ENCODE measurements at regions not wholly inside any gene's neighbourhood (a gene's known extent, or its start where the extent isn't known, plus 50 kb on each side); places are given as distances from the start of the nearest gene placed in this dataset.
A peak's percentile ranks its signal among the peaks of the same experiment; 100 is the strongest.

DNA sequence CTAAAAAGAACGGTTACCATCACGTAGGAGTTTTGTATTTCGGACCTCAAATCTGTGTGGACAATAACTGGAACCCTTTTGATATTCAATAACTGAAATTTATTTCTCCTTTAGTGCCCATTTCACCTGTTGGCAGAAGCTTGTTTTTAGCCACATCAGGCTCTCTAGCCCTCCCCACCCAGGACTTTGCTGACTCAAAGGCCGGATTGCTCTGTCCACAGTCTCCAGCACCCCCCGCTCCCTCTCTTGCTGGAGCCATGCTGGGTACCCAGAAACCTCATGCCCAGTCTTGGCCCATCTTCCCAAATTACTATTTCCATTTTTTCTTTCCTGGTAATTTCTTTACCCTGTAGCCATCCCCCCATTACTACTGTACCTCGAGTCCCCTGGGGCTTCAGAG, 55.8 kb upstream of the DUSP22 start:
- Mint-ChIP-seq H3K4me1 (peaks cover 15 to 16% (median 15%) of the 10 kb centered on the region in 3 donors), H3K4me3 (peak overlapping the region in 2 of 4 donors; percentile 39 to 65), H3K9me3 (no peaks in the 10 kb centered on the region), H3K27me3 (no peaks in the 10 kb centered on the region), H3K36me3 (no peaks in the 10 kb centered on the region), H3K27ac (peak overlapping the region in 2 of 3 donors; percentile 46 to 70)

DNA sequence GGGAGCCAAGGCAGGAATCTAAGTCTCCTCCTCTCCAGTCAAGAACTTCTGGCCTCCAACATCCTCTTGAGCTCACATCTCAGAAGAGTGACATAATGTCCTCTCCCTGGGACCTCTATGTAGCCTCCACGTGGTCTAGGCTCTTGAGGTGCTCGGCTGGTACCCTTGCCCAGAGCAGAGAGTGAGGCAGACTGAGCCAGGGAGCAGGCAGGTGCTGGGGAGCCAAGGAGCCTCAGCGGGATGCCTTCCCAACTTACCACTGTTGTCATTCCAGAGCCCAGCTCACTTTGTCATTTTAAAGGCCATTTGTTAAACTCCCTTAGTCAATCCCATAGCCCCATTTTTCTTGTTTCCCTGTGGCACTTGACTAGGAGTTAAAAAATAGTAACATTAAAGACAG, 52.1 kb upstream of the DUSP22 start:
- Mint-ChIP-seq H3K27ac (no peak overlapping the region), H3K36me3 (no peaks in the 10 kb centered on the region), H3K9me3 (peaks cover 0 to 2% (median 0%) of the 10 kb centered on the region in 3 donors), H3K4me3 (peak overlapping the region in 1 of 4 donors; percentile 19), H3K4me1 (peaks cover 11 to 14% (median 12%) of the 10 kb centered on the region in 3 donors), H3K27me3 (no peaks in the 10 kb centered on the region)

DNA sequence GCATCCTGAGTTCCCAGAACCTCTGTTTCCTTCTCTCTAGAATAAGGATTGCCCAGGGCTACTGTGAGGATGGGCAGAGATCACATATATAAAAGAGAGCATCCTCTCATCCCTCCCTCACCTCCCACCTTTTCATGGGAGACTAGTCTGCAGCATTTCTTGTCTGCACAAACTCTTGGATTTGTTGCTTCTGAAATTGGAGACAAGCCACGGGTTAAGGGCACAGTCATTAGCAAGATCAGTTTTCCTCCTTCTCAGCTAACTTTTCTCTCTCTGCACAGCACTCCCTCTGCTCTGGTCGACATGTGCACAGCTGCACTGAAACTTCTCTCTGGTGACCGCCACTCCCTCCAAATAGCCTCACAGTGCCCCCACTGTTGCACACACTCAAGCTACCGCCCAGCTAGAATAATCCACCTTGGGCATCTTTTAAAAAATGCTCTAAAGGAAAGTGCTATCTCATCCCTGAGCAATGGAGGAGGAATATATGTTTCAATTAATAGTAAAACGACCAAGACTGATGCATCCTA, 50.9 kb upstream of the DUSP22 start:
- peaks cover 0 to 2% (median 0%) of the 10 kb centered on the region in 3 donors for H3K9me3 Mint-ChIP-seq
- H3K4me3 Mint-ChIP-seq = no peak overlapping the region
- H3K36me3 Mint-ChIP-seq = no peaks in the 10 kb centered on the region
- H3K27me3 Mint-ChIP-seq = no peaks in the 10 kb centered on the region
- peak overlapping the region in 1 of 3 donors; percentile 45 for H3K27ac Mint-ChIP-seq
- H3K4me1 Mint-ChIP-seq = peaks cover 3 to 6% (median 3%) of the 10 kb centered on the region in 3 donors

Data from IgD-negative memory B cell (primary cell).